HG03159 (cell line): ENCODE measurements at regions not wholly inside any gene's neighbourhood (a gene's known extent, or its start where the extent isn't known, plus 50 kb on each side); places are given as distances from the start of the nearest gene placed in this dataset.

ENCODE experiments used
- ATAC-seq: cut with Tn5 transposase; IDR thresholded peaks from one replicate; pipeline ENCODE4 v1.9.1; 2021; ENCODE audit warnings: mild to moderate bottlenecking, moderate library complexity; ENCODE audit not compliant: unreplicated experiment

- no peak for ATAC-seq
Observed at GRCh38 chr6:167049275-167049674, 50.1 kb downstream of the CEP43 start.

GRCh38 chr6:167050903-167051302 lies 51.7 kb downstream of the CEP43 start:
- ATAC-seq = no peak

- no peak for ATAC-seq
Observed at GRCh38 chr6:167053895-167054530, 54.8 kb downstream of the CEP43 start.

GRCh38 chr6:167054987-167055386 lies 55.8 kb downstream of the CEP43 start:
- no peak for ATAC-seq

- ATAC-seq = peak; percentile 97
Observed at GRCh38 chr6:167056370-167056769, 57.2 kb downstream of the CEP43 start.

- no peak for ATAC-seq
Observed at GRCh38 chr6:167058261-167058660, 59.1 kb downstream of the CEP43 start.
